Kidney epithelial cell (primary cell): ENCODE measurements at regions not wholly inside any gene's neighbourhood (a gene's known extent, or its start where the extent isn't known, plus 50 kb on each side); places are given as distances from the start of the nearest gene placed in this dataset.

ENCODE experiments used
- DNase-seq: peaks from one replicate; pipeline ENCODE4 v3.0.0-alpha.2; 2010; ENCODE audit warnings: low read depth
- H3K27me3 ChIP-seq: 2 replicates; pipeline ENCODE4 v1.6.0; 2011; ENCODE audit warnings: low read length; ENCODE audit not compliant: control insufficient read depth, insufficient read depth
- H3K36me3 ChIP-seq: 2 replicates; pipeline ENCODE4 v1.5.1; 2011; ENCODE audit warnings: low read length; ENCODE audit not compliant: control insufficient read depth, insufficient read depth
- H3K4me3 ChIP-seq: 2 replicates; pipeline ENCODE4 v1.5.1; 2011; ENCODE audit warnings: low read depth, mild to moderate bottlenecking, control low read depth, low read length
- TF ChIP-seq, protein P1 (sequence below): IDR thresholded peaks from 2 replicates; pipeline ENCODE4 v1.5.1; 2011; ENCODE audit warnings: mild to moderate bottlenecking, moderate library complexity, low read length, control low read depth, inconsistent platforms; ENCODE audit not compliant: insufficient read depth, poor library complexity, severe bottlenecking

DNA sequence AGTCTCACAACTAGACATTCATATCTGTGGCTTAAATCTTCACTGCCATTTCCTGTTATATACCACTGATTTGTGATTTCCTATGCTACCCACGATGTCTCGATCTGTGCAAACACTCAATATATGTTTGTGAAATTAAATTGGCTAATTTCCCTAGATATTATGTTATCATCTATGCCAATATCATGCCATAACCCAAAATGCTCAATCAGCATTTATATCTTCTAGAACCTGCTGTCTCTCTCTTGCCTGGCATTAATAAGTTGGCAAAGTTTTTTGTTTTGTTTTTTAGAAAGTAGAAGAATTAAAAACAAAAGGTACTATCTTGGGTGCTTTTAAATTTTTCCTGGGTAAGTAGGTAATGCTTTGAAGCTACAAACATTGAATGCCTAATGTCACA lies 358.5 kb upstream of the DAB1 start:
- no peak overlapping the region for H3K4me3 ChIP-seq
- TF ChIP-seq, protein P1, sequence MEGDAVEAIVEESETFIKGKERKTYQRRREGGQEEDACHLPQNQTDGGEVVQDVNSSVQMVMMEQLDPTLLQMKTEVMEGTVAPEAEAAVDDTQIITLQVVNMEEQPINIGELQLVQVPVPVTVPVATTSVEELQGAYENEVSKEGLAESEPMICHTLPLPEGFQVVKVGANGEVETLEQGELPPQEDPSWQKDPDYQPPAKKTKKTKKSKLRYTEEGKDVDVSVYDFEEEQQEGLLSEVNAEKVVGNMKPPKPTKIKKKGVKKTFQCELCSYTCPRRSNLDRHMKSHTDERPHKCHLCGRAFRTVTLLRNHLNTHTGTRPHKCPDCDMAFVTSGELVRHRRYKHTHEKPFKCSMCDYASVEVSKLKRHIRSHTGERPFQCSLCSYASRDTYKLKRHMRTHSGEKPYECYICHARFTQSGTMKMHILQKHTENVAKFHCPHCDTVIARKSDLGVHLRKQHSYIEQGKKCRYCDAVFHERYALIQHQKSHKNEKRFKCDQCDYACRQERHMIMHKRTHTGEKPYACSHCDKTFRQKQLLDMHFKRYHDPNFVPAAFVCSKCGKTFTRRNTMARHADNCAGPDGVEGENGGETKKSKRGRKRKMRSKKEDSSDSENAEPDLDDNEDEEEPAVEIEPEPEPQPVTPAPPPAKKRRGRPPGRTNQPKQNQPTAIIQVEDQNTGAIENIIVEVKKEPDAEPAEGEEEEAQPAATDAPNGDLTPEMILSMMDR, result no peak
- H3K27me3 ChIP-seq, result no peaks in the 10 kb centered on the region
- no peak for DNase-seq
- H3K36me3 ChIP-seq, result no peaks in the 10 kb centered on the region

DNA sequence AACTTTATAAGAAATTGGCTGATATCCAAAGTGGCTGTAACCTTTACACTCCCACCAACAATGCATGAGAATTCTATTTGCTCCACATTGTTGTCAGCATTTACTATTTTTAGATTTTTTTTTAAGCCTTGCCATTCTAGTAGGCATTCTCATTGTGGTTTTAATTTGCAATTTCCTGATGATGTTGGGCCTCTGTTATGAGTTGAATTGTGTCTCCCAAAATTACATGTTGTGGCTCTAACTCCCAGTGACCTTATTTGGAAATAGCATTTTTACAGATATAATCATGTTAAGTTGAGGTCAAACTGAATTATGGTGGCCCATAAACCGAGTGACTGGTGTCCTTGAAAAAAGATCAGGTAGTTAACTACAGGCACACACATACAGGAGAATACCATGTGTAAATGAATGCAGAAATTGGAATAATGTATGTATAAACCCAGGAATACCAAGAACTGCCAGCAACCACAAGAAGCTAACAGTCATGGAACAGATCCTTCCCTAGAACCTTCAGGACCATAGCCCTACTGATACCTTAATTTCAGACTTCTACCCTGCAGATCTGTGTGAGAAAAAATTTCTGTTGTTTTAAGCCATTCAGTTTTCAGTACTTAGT lies 348.8 kb upstream of the DAB1 start:
- no peaks in the 10 kb centered on the region for H3K27me3 ChIP-seq
- H3K36me3 ChIP-seq, result no peaks in the 10 kb centered on the region
- TF ChIP-seq, protein P1, result no peak
- DNase-seq, result no peak
- H3K4me3 ChIP-seq, result no peak overlapping the region

DNA sequence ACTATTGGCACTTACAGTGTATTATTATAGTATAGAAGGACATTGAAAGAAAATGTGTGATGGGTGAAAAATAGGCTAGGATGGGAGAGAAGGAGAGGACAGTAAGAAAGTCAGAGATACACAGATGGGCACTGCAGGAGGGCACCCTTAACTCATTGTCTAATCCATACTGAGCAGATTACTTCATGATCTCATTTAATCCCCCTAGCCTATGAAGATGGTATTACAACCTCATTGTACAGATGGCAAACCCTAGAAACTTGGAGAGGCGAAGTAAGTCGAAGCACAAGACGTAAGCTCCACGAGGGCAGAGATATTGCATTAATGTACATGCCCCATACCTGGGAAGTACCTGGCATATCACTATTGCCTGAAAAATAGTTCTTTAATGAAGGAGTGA lies 346.9 kb upstream of the DAB1 start:
- Histone ChIP-seq H3K4me3 (no peak overlapping the region), H3K36me3 (no peaks in the 10 kb centered on the region), H3K27me3 (no peaks in the 10 kb centered on the region)
- TF ChIP-seq, protein P1, result peak; percentile 33
- no peak for DNase-seq

DNA sequence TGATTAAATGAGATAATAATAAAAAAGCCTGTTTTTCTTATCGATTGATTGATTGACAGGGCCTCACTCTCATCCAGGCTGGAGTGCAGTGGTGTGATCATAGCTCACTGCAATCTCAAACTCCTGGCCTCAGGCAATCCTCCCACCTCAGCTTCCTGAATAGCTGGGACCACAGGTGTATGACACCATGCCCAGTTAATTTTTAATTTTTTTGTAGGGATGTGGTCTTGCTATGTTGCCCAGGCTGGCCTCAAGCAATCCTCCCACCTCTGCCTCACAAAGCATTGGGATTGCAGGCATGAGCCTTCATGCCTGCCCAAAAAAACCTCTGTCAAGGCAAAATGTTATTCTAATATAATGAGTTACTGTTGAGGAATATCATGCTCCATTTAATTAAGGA lies 346.4 kb upstream of the DAB1 start:
- TF ChIP-seq, protein P1, result no peak
- no peak overlapping the region for H3K4me3 ChIP-seq

DNA sequence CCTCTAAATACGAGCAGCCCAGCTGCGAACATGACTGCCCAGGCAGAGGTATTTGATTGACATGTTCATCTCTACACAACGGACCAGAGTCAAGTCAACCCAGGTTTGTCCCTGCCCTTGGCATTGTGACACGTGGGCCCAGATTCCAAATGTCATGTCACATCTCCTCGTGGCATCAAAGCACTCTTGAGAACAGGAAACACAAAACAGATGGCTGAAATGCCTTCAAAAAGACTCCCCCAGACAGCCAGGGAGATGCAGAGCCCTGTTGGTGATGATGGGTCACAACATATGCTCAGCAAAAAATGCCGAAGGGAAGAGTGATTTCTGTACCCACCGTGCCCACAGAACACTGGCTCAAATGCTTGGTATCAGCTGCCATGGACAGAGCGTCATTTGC lies 337.8 kb upstream of the DAB1 start:
- DNase-seq, result no peak
- no peaks in the 10 kb centered on the region for H3K36me3 ChIP-seq
- no peaks in the 10 kb centered on the region for H3K27me3 ChIP-seq
- TF ChIP-seq, protein P1, result no peak
- no peak overlapping the region for H3K4me3 ChIP-seq

More for the DNA sequence above, 346.4 kb upstream of the DAB1 start:
- no peaks in the 10 kb centered on the region for H3K36me3 ChIP-seq
- H3K27me3 ChIP-seq, result no peaks in the 10 kb centered on the region
- DNase-seq, result peak; percentile 44

DNA sequence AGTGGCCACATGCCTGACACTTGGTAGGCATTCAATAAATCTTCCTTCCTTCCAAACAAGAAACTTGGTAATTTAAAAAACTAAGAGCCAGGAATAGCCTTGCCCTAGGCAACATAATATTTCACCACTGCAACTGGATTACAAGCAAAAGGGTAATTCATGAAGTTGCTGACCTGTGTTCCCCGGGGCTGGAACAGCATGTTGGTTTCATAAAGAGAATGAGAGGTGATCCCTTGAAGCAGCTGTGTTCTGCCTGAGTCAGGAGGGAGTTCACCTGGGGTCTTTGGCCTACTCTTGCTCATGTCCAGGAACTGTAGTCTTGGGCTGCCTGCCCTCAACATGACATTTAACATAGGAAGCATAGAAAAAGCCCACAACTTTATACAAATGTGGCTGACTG lies 329.0 kb upstream of the DAB1 start:
- TF ChIP-seq, protein P1, result no peak
- H3K27me3 ChIP-seq, result no peaks in the 10 kb centered on the region
- no peak for DNase-seq
- H3K4me3 ChIP-seq, result no peak overlapping the region
- H3K36me3 ChIP-seq, result no peaks in the 10 kb centered on the region
